ENCODE measurements at regions not wholly inside any gene's neighbourhood (a gene's known extent, or its start where the extent isn't known, plus 50 kb on each side); places are given as distances from the start of the nearest gene placed in this dataset. TPM values are rescaled to one million over a fixed set of nuclear protein-coding genes. Genes with fewer than 3 reads are reported as not detected.

GRCh38 chr6:24069526-24069925 is 56.5 kb upstream of the NRSN1 start:
- H3K4me3 ChIP-seq (ENCODE audit: low read length in 3 of 3): no peak overlapping the region
- H3K9me3 ChIP-seq (ENCODE audit: control insufficient read depth in 3 of 3, low read length in 3 of 3): no peaks in the 10 kb centered on the region
- no peaks in the 10 kb centered on the region for H3K36me3 ChIP-seq (ENCODE audit: control insufficient read depth in 3 of 3, insufficient read depth in 3 of 3, low read length in 3 of 3)
- H3K9ac ChIP-seq (ENCODE audit: low read depth in 1 of 3, low read length in 3 of 3): no peak overlapping the region
- no peak overlapping the region for H3K27ac ChIP-seq (ENCODE audit: low read depth, low read length)
- H3K4me1 ChIP-seq (ENCODE audit: control insufficient read depth in 3 of 3, insufficient read depth in 3 of 3, low read length in 3 of 3): no peaks in the 10 kb centered on the region
- no peaks in the 10 kb centered on the region for H3K27me3 ChIP-seq (ENCODE audit: control insufficient read depth in 3 of 3, insufficient read depth in 3 of 3, low read length in 3 of 3)

DNA sequence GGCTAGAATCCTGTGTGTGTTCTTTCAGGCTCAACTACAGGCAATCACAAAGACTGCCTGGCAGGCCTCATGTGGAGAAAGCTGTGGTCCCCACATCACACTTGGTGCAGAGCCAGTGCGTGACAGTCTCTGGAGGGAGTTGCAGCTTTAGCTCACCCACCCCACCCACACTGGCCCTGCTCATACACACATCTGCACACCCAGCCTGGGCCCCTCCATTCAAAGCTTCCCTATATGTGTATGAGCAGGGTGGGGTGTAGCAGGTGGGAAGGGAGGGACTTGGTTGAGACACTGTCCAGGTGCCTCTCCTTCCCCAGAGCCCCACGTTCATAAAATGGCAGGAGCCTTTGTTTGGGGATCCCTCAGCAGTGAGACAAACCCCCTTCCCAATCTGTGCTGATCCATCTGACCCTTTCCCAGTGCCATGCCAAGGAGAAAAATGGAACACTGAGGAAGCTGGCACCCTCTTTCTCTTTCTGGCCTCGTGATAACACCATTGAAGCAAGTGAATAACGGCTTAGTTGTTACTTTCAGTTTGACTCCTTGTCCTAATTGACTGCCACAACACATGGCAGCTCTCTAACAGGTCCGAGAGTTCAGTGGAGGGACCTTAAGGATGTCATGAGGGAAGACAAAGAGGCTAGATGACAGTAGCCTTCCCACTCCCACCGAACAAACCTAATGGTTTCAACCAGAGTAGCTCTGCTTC is 53.8 kb upstream of the NRSN1 start:
- Histone ChIP-seq H3K27me3 (ENCODE audit: control insufficient read depth in 3 of 3, insufficient read depth in 3 of 3, low read length in 3 of 3) (no peaks in the 10 kb centered on the region), H3K4me3 (ENCODE audit: low read length in 3 of 3) (no peak overlapping the region), H3K27ac (ENCODE audit: low read depth, low read length) (no peak overlapping the region), H3K36me3 (ENCODE audit: control insufficient read depth in 3 of 3, insufficient read depth in 3 of 3, low read length in 3 of 3) (no peaks in the 10 kb centered on the region), H3K9ac (ENCODE audit: low read depth in 1 of 3, low read length in 3 of 3) (no peak overlapping the region), H3K9me3 (ENCODE audit: control insufficient read depth in 3 of 3, low read length in 3 of 3) (no peaks in the 10 kb centered on the region), H3K4me1 (ENCODE audit: control insufficient read depth in 3 of 3, insufficient read depth in 3 of 3, low read length in 3 of 3) (no peaks in the 10 kb centered on the region)

DNA sequence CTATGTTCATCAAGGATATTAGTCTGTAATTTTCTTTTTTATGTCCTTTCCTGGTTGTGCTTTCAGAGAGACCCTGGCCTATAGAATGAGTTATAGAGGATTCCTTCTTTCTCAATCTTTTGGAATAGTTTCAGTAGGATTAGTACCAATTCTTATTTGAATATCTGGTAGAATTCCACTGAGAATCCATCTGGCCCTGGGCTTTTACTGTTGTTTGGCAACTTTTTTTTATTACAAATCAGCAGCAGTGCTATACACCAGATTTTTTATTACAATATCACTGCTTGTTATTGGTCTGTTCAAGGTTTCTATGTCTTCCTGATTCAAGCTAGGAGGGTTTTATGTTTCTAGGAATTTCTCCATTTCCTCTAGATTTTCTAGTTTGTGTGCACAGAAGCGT is 50.0 kb upstream of the NRSN1 start:
- no peaks in the 10 kb centered on the region for H3K27me3 ChIP-seq (ENCODE audit: control insufficient read depth in 3 of 3, insufficient read depth in 3 of 3, low read length in 3 of 3)
- H3K4me3 ChIP-seq (ENCODE audit: low read length in 3 of 3): no peak overlapping the region
- no peaks in the 10 kb centered on the region for H3K36me3 ChIP-seq (ENCODE audit: control insufficient read depth in 3 of 3, insufficient read depth in 3 of 3, low read length in 3 of 3)
- no peak overlapping the region for H3K9ac ChIP-seq (ENCODE audit: low read depth in 1 of 3, low read length in 3 of 3)
- H3K27ac ChIP-seq (ENCODE audit: low read depth, low read length): no peak overlapping the region
- no peaks in the 10 kb centered on the region for H3K4me1 ChIP-seq (ENCODE audit: control insufficient read depth in 3 of 3, insufficient read depth in 3 of 3, low read length in 3 of 3)
- H3K9me3 ChIP-seq (ENCODE audit: control insufficient read depth in 3 of 3, low read length in 3 of 3): no peaks in the 10 kb centered on the region

Small RNAs in the stretch of these regions (small RNA-seq; reads per million reads assigned to genes)
- gene AL133270.1 (not detected), gene RNU6-1060P (not detected), gene SPTLC1P2 (not detected)
